ENCODE measurements at regions not wholly inside any gene's neighbourhood (a gene's known extent, or its start where the extent isn't known, plus 50 kb on each side); places are given as distances from the start of the nearest gene placed in this dataset.

DNA sequence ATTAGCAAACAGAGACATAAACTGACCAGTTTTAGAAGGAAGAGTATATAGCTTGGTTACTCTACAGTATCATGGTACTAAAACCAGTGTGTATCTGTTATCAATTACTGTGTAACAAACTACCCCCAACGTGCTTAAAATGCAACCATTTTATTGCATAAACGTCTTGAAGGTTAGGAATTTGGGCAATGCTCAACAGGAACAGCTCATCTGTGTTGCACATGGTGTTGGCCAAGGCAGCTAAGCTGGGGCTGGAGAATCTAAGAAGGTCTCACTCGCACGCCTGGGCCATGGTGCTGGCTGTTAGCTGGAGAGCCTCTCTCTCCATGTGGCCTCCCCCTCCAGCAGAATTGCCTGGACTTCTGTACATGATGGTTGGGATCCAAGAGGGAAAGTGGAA is 81.2 kb upstream of the THBS1 start:
- Mint-ChIP-seq H3K4me1 (peaks cover 15% of the 10 kb centered on the region), H3K9me3 (no peaks in the 10 kb centered on the region), H3K27me3 (ENCODE audit: low read depth, poor library complexity) (peaks cover 14% of the 10 kb centered on the region), H3K36me3 (ENCODE audit: low read depth) (no peaks in the 10 kb centered on the region), H3K4me3 (no peak overlapping the region), H3K27ac (no peak overlapping the region)
- TF ChIP-seq, protein P1, sequence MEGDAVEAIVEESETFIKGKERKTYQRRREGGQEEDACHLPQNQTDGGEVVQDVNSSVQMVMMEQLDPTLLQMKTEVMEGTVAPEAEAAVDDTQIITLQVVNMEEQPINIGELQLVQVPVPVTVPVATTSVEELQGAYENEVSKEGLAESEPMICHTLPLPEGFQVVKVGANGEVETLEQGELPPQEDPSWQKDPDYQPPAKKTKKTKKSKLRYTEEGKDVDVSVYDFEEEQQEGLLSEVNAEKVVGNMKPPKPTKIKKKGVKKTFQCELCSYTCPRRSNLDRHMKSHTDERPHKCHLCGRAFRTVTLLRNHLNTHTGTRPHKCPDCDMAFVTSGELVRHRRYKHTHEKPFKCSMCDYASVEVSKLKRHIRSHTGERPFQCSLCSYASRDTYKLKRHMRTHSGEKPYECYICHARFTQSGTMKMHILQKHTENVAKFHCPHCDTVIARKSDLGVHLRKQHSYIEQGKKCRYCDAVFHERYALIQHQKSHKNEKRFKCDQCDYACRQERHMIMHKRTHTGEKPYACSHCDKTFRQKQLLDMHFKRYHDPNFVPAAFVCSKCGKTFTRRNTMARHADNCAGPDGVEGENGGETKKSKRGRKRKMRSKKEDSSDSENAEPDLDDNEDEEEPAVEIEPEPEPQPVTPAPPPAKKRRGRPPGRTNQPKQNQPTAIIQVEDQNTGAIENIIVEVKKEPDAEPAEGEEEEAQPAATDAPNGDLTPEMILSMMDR (IDR thresholded peaks at IDR 0.05), result no peak
- DNase-seq, result no peak

- no peak for DNase-seq
Observed at GRCh38 chr15:39501366-39502081, 79.4 kb upstream of the THBS1 start.

DNA sequence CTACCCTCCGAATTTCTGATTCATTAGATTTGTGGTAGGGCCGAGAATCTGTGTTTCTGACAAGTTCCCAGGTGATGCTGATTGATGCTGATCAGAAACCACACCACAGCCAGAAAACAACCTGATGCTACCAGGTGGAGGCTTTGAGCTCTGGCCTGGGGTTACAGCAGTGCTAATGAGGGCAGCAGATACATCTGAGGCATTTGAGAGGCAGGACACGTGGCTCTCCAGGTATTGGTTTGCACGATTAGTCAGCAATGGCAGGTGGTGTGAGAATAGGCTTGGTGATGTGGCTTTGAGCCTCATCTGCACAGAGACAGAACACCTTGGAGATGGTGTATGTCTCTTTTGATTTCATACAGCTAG is 78.8 kb upstream of the THBS1 start:
- H3K27ac Mint-ChIP-seq, result no peak overlapping the region
- H3K4me3 Mint-ChIP-seq, result no peak overlapping the region
- peaks cover 11% of the 10 kb centered on the region for H3K4me1 Mint-ChIP-seq
- TF ChIP-seq, protein P1 (IDR thresholded peaks at IDR 0.05), result no peak
- H3K9me3 Mint-ChIP-seq, result no peaks in the 10 kb centered on the region
- H3K36me3 Mint-ChIP-seq (ENCODE audit: low read depth), result no peaks in the 10 kb centered on the region
- no peak for DNase-seq
- peaks cover 8% of the 10 kb centered on the region for H3K27me3 Mint-ChIP-seq (ENCODE audit: low read depth, poor library complexity)

More at GRCh38 chr15:39501366-39502081, 79.4 kb upstream of the THBS1 start:
- Mint-ChIP-seq H3K27ac (no peak overlapping the region), H3K9me3 (no peaks in the 10 kb centered on the region), H3K4me1 (peaks cover 11% of the 10 kb centered on the region), H3K36me3 (ENCODE audit: low read depth) (no peaks in the 10 kb centered on the region), H3K4me3 (no peak overlapping the region), H3K27me3 (ENCODE audit: low read depth, poor library complexity) (peaks cover 8% of the 10 kb centered on the region)
- TF ChIP-seq, protein P1 (IDR thresholded peaks at IDR 0.05), result no peak

DNA sequence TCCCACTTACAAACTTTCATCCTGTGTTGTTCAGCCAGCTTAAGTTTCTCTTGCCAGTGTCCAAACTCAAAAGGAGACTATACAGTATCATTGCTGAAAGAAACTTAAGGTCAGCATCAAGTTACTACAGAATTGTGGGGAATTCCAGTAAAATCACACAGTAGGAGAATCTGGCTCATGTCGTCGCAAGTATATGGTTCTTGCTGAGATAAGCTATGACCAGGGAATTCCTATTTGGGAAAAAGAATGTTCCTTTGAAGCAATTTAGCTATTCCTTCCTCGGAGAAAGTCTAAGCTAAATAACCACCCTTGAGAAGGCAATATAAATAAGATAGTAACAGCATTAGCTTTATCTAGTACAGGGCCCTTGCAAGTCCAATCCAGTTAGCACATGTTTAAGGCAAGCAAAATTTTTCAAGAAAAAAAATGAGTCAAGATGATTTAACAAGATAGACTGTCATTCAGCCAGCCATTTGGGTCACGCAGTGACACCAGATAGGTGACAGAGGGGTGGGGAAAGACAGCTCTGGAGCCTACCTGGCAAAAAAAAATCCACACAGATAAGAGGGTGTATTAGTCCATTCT is 78.2 kb upstream of the THBS1 start:
- peaks cover 8% of the 10 kb centered on the region for H3K27me3 Mint-ChIP-seq (ENCODE audit: low read depth, poor library complexity)
- H3K36me3 Mint-ChIP-seq (ENCODE audit: low read depth), result no peaks in the 10 kb centered on the region
- no peak overlapping the region for H3K4me3 Mint-ChIP-seq
- H3K9me3 Mint-ChIP-seq, result no peaks in the 10 kb centered on the region
- DNase-seq, result no peak
- TF ChIP-seq, protein P1 (IDR thresholded peaks at IDR 0.05), result no peak
- peak overlapping the region; percentile 60 for H3K27ac Mint-ChIP-seq
- peaks cover 11% of the 10 kb centered on the region for H3K4me1 Mint-ChIP-seq

- Mint-ChIP-seq H3K36me3 (ENCODE audit: low read depth) (no peaks in the 10 kb centered on the region), H3K4me3 (no peak overlapping the region), H3K9me3 (no peaks in the 10 kb centered on the region), H3K27ac (no peak overlapping the region), H3K27me3 (ENCODE audit: low read depth, poor library complexity) (peaks cover 6% of the 10 kb centered on the region), H3K4me1 (peaks cover 11% of the 10 kb centered on the region)
- TF ChIP-seq, protein P1 (IDR thresholded peaks at IDR 0.05), result no peak
- DNase-seq, result no peak
Observed at GRCh38 chr15:39503526-39503925, 77.4 kb upstream of the THBS1 start.

DNA sequence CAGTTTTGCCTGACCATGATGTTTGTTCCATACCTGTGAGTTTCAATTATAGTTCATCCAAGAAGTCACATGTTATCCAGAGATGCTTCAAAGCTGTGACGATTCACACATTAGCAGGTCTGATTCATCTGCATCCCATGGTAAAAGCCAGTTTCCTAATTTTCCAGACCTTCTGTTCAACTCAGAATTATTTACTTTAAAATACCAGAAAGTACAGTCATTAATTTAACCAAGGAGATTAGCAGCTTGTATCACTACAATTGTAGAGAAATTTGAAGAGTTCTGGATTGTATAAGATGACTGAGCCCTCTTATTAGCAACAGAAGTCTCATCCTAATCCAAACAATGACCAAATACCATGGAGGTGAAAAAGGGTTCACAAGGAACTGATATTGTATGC is 76.1 kb upstream of the THBS1 start:
- no peaks in the 10 kb centered on the region for H3K9me3 Mint-ChIP-seq
- H3K4me1 Mint-ChIP-seq, result peaks cover 11% of the 10 kb centered on the region
- H3K36me3 Mint-ChIP-seq (ENCODE audit: low read depth), result no peaks in the 10 kb centered on the region
- no peak overlapping the region for H3K4me3 Mint-ChIP-seq
- no peak for DNase-seq
- TF ChIP-seq, protein P1 (IDR thresholded peaks at IDR 0.05), result no peak
- H3K27ac Mint-ChIP-seq, result no peak overlapping the region
- peaks cover 5% of the 10 kb centered on the region for H3K27me3 Mint-ChIP-seq (ENCODE audit: low read depth, poor library complexity)

All from nephron progenitor cell (in vitro differentiated cells).